ENCODE measurements at regions not wholly inside any gene's neighbourhood (a gene's known extent, or its start where the extent isn't known, plus 50 kb on each side); places are given as distances from the start of the nearest gene placed in this dataset.
"Not testable (repeated sequence)": the region's sequence is repeated elsewhere in the genome, so short reads cannot be mapped to it uniquely, and the experiment has no call there.

- DNase-seq (ENCODE audit: low spot score in 2 of 2), result no peak
- no peaks in the 10 kb centered on the region for H3K27me3 ChIP-seq (ENCODE audit: low read depth)
- in situ Hi-C loops (cut with MboI; ENCODE audit: low sequenced_read_pairs), result no loop called here
- no peak overlapping the region for H3K4me3 ChIP-seq
- no peaks in the 10 kb centered on the region for H3K9me3 ChIP-seq
- H3K4me1 ChIP-seq, result no peaks in the 10 kb centered on the region
- H3K36me3 ChIP-seq (replicated peaks), result no peaks in the 10 kb centered on the region
Observed at GRCh38 chr9:22170556-22170955, 161.5 kb upstream of the CDKN2B start.

GRCh38 chr9:22170990-22171670, 162.0 kb upstream of the CDKN2B start:
- no peak overlapping the region for H3K4me3 ChIP-seq
- no peaks in the 10 kb centered on the region for H3K9me3 ChIP-seq
- in situ Hi-C loops (cut with MboI; ENCODE audit: low sequenced_read_pairs), result no loop called here
- H3K36me3 ChIP-seq (replicated peaks), result no peaks in the 10 kb centered on the region
- H3K4me1 ChIP-seq, result no peaks in the 10 kb centered on the region
- no peak for DNase-seq (ENCODE audit: low spot score in 2 of 2)
- H3K27me3 ChIP-seq (ENCODE audit: low read depth), result no peaks in the 10 kb centered on the region

GRCh38 chr9:22171691-22172090, 162.6 kb upstream of the CDKN2B start:
- Histone ChIP-seq H3K27me3 (ENCODE audit: low read depth) (no peaks in the 10 kb centered on the region), H3K9me3 (no peaks in the 10 kb centered on the region), H3K36me3 (replicated peaks) (no peaks in the 10 kb centered on the region), H3K4me1 (no peaks in the 10 kb centered on the region), H3K4me3 (no peak overlapping the region)
- in situ Hi-C loops (cut with MboI; ENCODE audit: low sequenced_read_pairs), result no loop called here
- no peak for DNase-seq (ENCODE audit: low spot score in 2 of 2)

- H3K36me3 ChIP-seq (replicated peaks), result no peaks in the 10 kb centered on the region
- no peaks in the 10 kb centered on the region for H3K4me1 ChIP-seq
- H3K4me3 ChIP-seq, result no peak overlapping the region
- no peak for DNase-seq (ENCODE audit: low spot score in 2 of 2)
- no peaks in the 10 kb centered on the region for H3K27me3 ChIP-seq (ENCODE audit: low read depth)
- H3K9me3 ChIP-seq, result no peaks in the 10 kb centered on the region
- in situ Hi-C loops (cut with MboI; ENCODE audit: low sequenced_read_pairs), result no loop called here
Observed at GRCh38 chr9:22173908-22174307, 164.8 kb upstream of the CDKN2B start.

GRCh38 chr9:22175972-22176545, 167.0 kb upstream of the CDKN2B start:
- Histone ChIP-seq H3K4me1 (no peaks in the 10 kb centered on the region), H3K27me3 (ENCODE audit: low read depth) (no peaks in the 10 kb centered on the region), H3K9me3 (no peaks in the 10 kb centered on the region), H3K4me3 (no peak overlapping the region), H3K36me3 (replicated peaks) (no peaks in the 10 kb centered on the region)
- in situ Hi-C loops (cut with MboI; ENCODE audit: low sequenced_read_pairs), result no loop called here
- DNase-seq (ENCODE audit: low spot score in 2 of 2), result no peak

GRCh38 chr9:22181021-22181420, 171.9 kb upstream of the CDKN2B start:
- H3K4me3 ChIP-seq; DNase-seq (ENCODE audit: low spot score in 2 of 2); in situ Hi-C loops (cut with MboI; ENCODE audit: low sequenced_read_pairs); H3K36me3 ChIP-seq (replicated peaks); H3K9me3 ChIP-seq; H3K27me3 ChIP-seq (ENCODE audit: low read depth); H3K4me1 ChIP-seq: not testable (repeated sequence)

- Histone ChIP-seq H3K9me3 (no peaks in the 10 kb centered on the region), H3K4me3 (no peak overlapping the region), H3K4me1 (no peaks in the 10 kb centered on the region), H3K36me3 (replicated peaks) (no peaks in the 10 kb centered on the region), H3K27me3 (ENCODE audit: low read depth) (no peaks in the 10 kb centered on the region)
- in situ Hi-C loops (cut with MboI; ENCODE audit: low sequenced_read_pairs), result no loop called here
- no peak for DNase-seq (ENCODE audit: low spot score in 2 of 2)
Observed at GRCh38 chr9:22189471-22189870, 180.4 kb upstream of the CDKN2B start.

- in situ Hi-C loops (cut with MboI; ENCODE audit: low sequenced_read_pairs); DNase-seq (ENCODE audit: low spot score in 2 of 2); H3K4me3 ChIP-seq; H3K9me3 ChIP-seq; H3K36me3 ChIP-seq (replicated peaks); H3K4me1 ChIP-seq; H3K27me3 ChIP-seq (ENCODE audit: low read depth): not testable (repeated sequence)
Observed at GRCh38 chr9:22197000-22197399, 187.9 kb upstream of the CDKN2B start.

- Histone ChIP-seq H3K4me1 (no peaks in the 10 kb centered on the region), H3K9me3 (no peaks in the 10 kb centered on the region), H3K4me3 (no peak overlapping the region), H3K27me3 (ENCODE audit: low read depth) (peaks cover 2% of the 10 kb centered on the region; the same call in 1 of the 2 replicates), H3K36me3 (replicated peaks) (no peaks in the 10 kb centered on the region)
- in situ Hi-C loops (cut with MboI; ENCODE audit: low sequenced_read_pairs), result no loop called here
- DNase-seq (ENCODE audit: low spot score in 2 of 2), result no peak
Observed at GRCh38 chr9:22198681-22199080, 189.6 kb upstream of the CDKN2B start.

GRCh38 chr9:22201256-22201655, 192.2 kb upstream of the CDKN2B start:
- no peaks in the 10 kb centered on the region for H3K4me1 ChIP-seq
- DNase-seq (ENCODE audit: low spot score in 2 of 2), result no peak
- in situ Hi-C loops (cut with MboI; ENCODE audit: low sequenced_read_pairs), result no loop called here
- no peaks in the 10 kb centered on the region for H3K36me3 ChIP-seq (replicated peaks)
- H3K9me3 ChIP-seq, result no peaks in the 10 kb centered on the region
- H3K4me3 ChIP-seq, result no peak overlapping the region
- H3K27me3 ChIP-seq (ENCODE audit: low read depth), result peaks cover 2% of the 10 kb centered on the region; the same call in 1 of the 2 replicates

GRCh38 chr9:22203371-22204138, 194.4 kb upstream of the CDKN2B start:
- H3K27me3 ChIP-seq (ENCODE audit: low read depth), result peaks cover 2% of the 10 kb centered on the region; the same call in 1 of the 2 replicates
- H3K9me3 ChIP-seq, result no peaks in the 10 kb centered on the region
- no peaks in the 10 kb centered on the region for H3K4me1 ChIP-seq
- H3K36me3 ChIP-seq (replicated peaks), result no peaks in the 10 kb centered on the region
- DNase-seq (ENCODE audit: low spot score in 2 of 2), result no peak
- H3K4me3 ChIP-seq, result no peak overlapping the region
- in situ Hi-C loops (cut with MboI; ENCODE audit: low sequenced_read_pairs), result no loop called here

- Histone ChIP-seq H3K27me3 (ENCODE audit: low read depth) (peaks cover 2% of the 10 kb centered on the region; the same call in 1 of the 2 replicates), H3K36me3 (replicated peaks) (no peaks in the 10 kb centered on the region), H3K4me1 (no peaks in the 10 kb centered on the region), H3K9me3 (no peaks in the 10 kb centered on the region), H3K4me3 (no peak overlapping the region)
- in situ Hi-C loops (cut with MboI; ENCODE audit: low sequenced_read_pairs), result no loop called here
- no peak for DNase-seq (ENCODE audit: low spot score in 2 of 2)
Observed at GRCh38 chr9:22204240-22204639, 195.1 kb upstream of the CDKN2B start.

- Histone ChIP-seq H3K4me1 (no peaks in the 10 kb centered on the region), H3K9me3 (no peaks in the 10 kb centered on the region), H3K27me3 (ENCODE audit: low read depth) (no peaks in the 10 kb centered on the region), H3K36me3 (replicated peaks) (no peaks in the 10 kb centered on the region), H3K4me3 (no peak overlapping the region)
- in situ Hi-C loops (cut with MboI; ENCODE audit: low sequenced_read_pairs), result no loop called here
- DNase-seq (ENCODE audit: low spot score in 2 of 2), result no peak
Observed at GRCh38 chr9:22206833-22207232, 197.7 kb upstream of the CDKN2B start.

- Histone ChIP-seq H3K4me3 (no peak overlapping the region), H3K36me3 (replicated peaks) (no peaks in the 10 kb centered on the region), H3K4me1 (no peaks in the 10 kb centered on the region), H3K9me3 (no peaks in the 10 kb centered on the region), H3K27me3 (ENCODE audit: low read depth) (no peaks in the 10 kb centered on the region)
- DNase-seq (ENCODE audit: low spot score in 2 of 2), result no peak
- in situ Hi-C loops (cut with MboI; ENCODE audit: low sequenced_read_pairs), result no loop called here
Observed at GRCh38 chr9:22208846-22209585, 199.9 kb upstream of the CDKN2B start.
